Upper lobe of right lung (tissue), 1 donor: ENCODE measurements at regions not wholly inside any gene's neighbourhood (a gene's known extent, or its start where the extent isn't known, plus 50 kb on each side); places are given as distances from the start of the nearest gene placed in this dataset.

Experiments used
- ATAC-seq: fragments of 200-7000 bp; cut with Tn5 transposase; one replicate; pipeline ENCODE4 v1.9.1; 2020; ENCODE audit warnings: mild to moderate bottlenecking, moderate library complexity
- DNase-seq: peaks from one replicate; pipeline ENCODE4 v3.0.0-alpha.2; 2020
- H3K27ac ChIP-seq: fragments of 200-600 bp; one replicate; pipeline ENCODE4 v1.8.0; 2022
- H3K27me3 ChIP-seq: fragments of 200-600 bp; one replicate; pipeline ENCODE4 v1.8.0; 2022; ENCODE audit warnings: mild to moderate bottlenecking
- H3K36me3 ChIP-seq: fragments of 200-600 bp; one replicate; pipeline ENCODE4 v1.8.0; 2022
- H3K4me1 ChIP-seq: fragments of 200-600 bp; one replicate; pipeline ENCODE4 v1.8.0; 2022
- H3K4me3 ChIP-seq: fragments of 200-600 bp; one replicate; pipeline ENCODE4 v1.8.0; 2022; ENCODE audit warnings: mild to moderate bottlenecking
- H3K9me3 ChIP-seq: fragments of 200-600 bp; one replicate; pipeline ENCODE4 v1.8.0; 2022
- intact Hi-C: fragments of 100-400 bp; cut with DNase I; formaldehyde crosslinking; loops from one replicate; pipeline ENCODE4 v1.11.0; 2022
- TF ChIP-seq, protein P1 (sequence below): fragments of 200-600 bp; IDR thresholded peaks from one replicate; pipeline ENCODE4 v1.8.0; 2022; ENCODE audit warnings: antibody characterized with exemption
- donor health status: DM: no; HTN: yes; CAD: no; lungs with severe emphysema.

GRCh38 chr2:83487451-83487850 is 971.6 kb downstream of the SUCLG1 start:
- no peaks in the 10 kb centered on the region for H3K36me3 ChIP-seq
- H3K27me3 ChIP-seq, result no peaks in the 10 kb centered on the region
- TF ChIP-seq, protein P1, sequence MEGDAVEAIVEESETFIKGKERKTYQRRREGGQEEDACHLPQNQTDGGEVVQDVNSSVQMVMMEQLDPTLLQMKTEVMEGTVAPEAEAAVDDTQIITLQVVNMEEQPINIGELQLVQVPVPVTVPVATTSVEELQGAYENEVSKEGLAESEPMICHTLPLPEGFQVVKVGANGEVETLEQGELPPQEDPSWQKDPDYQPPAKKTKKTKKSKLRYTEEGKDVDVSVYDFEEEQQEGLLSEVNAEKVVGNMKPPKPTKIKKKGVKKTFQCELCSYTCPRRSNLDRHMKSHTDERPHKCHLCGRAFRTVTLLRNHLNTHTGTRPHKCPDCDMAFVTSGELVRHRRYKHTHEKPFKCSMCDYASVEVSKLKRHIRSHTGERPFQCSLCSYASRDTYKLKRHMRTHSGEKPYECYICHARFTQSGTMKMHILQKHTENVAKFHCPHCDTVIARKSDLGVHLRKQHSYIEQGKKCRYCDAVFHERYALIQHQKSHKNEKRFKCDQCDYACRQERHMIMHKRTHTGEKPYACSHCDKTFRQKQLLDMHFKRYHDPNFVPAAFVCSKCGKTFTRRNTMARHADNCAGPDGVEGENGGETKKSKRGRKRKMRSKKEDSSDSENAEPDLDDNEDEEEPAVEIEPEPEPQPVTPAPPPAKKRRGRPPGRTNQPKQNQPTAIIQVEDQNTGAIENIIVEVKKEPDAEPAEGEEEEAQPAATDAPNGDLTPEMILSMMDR, result no peak
- intact Hi-C loops, result no loop called here
- H3K4me1 ChIP-seq, result no peaks in the 10 kb centered on the region
- DNase-seq (no peak), ATAC-seq (no peak)
- no peak overlapping the region for H3K27ac ChIP-seq
- H3K9me3 ChIP-seq, result peaks cover 5% of the 10 kb centered on the region
- no peak overlapping the region for H3K4me3 ChIP-seq

DNA sequence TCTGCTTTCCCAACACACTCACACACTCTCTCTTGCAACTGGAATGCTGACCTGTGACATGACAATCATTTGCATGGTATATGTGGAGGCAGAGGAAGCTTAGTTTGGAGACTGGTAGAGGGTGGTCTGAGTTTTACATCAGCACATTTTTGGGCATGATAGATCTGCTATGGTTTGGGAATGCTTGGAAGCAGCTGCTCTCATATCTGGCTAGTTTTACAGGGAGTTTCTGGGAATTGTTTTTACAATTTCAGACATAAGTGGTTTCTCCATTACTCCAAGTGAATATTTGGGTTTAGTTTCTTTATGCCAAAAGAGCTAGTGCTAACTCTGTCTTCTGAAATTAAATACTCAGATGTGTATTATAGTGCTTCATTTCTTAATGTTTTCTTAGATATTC is 977.6 kb downstream of the SUCLG1 start:
- Histone ChIP-seq H3K36me3 (no peaks in the 10 kb centered on the region), H3K4me3 (no peak overlapping the region), H3K27me3 (no peaks in the 10 kb centered on the region), H3K4me1 (no peaks in the 10 kb centered on the region), H3K9me3 (no peaks in the 10 kb centered on the region), H3K27ac (no peak overlapping the region)
- intact Hi-C loops, result no loop called here
- ATAC-seq (no peak), DNase-seq (no peak)
- TF ChIP-seq, protein P1, result no peak

GRCh38 chr2:83478037-83478436 is 981.0 kb downstream of the SUCLG1 start:
- intact Hi-C loops, result no loop called here
- Histone ChIP-seq H3K9me3 (no peaks in the 10 kb centered on the region), H3K27me3 (no peaks in the 10 kb centered on the region), H3K27ac (no peak overlapping the region), H3K4me3 (no peak overlapping the region), H3K36me3 (no peaks in the 10 kb centered on the region), H3K4me1 (no peaks in the 10 kb centered on the region)
- DNase-seq (no peak), ATAC-seq (no peak)
- TF ChIP-seq, protein P1, result no peak

- DNase-seq, result no peak
- H3K4me1 ChIP-seq, result no peaks in the 10 kb centered on the region
- H3K4me3 ChIP-seq, result no peak overlapping the region
- no peak overlapping the region for H3K27ac ChIP-seq
- H3K36me3 ChIP-seq, result no peaks in the 10 kb centered on the region
- TF ChIP-seq, protein P1, result no peak
- intact Hi-C loops, result no loop called here
- no peaks in the 10 kb centered on the region for H3K27me3 ChIP-seq
- H3K9me3 ChIP-seq, result no peaks in the 10 kb centered on the region
- ATAC-seq, result no peak
Measured at GRCh38 chr2:83475371-83475770, 983.7 kb downstream of the SUCLG1 start.

- Histone ChIP-seq H3K27me3 (no peaks in the 10 kb centered on the region), H3K4me1 (no peaks in the 10 kb centered on the region), H3K9me3 (no peaks in the 10 kb centered on the region), H3K27ac (no peak overlapping the region), H3K4me3 (no peak overlapping the region), H3K36me3 (no peaks in the 10 kb centered on the region)
- TF ChIP-seq, protein P1, result no peak
- DNase-seq (no peak), ATAC-seq (no peak)
- intact Hi-C loops, result no loop called here
Measured at GRCh38 chr2:83471655-83472054, 987.4 kb downstream of the SUCLG1 start.

GRCh38 chr2:83470928-83471327 is 988.2 kb downstream of the SUCLG1 start:
- Histone ChIP-seq H3K36me3 (no peaks in the 10 kb centered on the region), H3K27ac (no peak overlapping the region), H3K4me3 (no peak overlapping the region), H3K9me3 (no peaks in the 10 kb centered on the region), H3K4me1 (no peaks in the 10 kb centered on the region), H3K27me3 (no peaks in the 10 kb centered on the region)
- intact Hi-C loops, result no loop called here
- DNase-seq (no peak), ATAC-seq (no peak)
- TF ChIP-seq, protein P1, result no peak
